CD4-positive, alpha-beta T cell (primary cell): ENCODE measurements at regions not wholly inside any gene's neighbourhood (a gene's known extent, or its start where the extent isn't known, plus 50 kb on each side); places are given as distances from the start of the nearest gene placed in this dataset.

ENCODE experiments used
- ATAC-seq: fragments of 200-7000 bp; cut with Tn5 transposase; one replicate; pipeline ENCODE4 v1.10.0; 2022; ENCODE audit warnings: mild to moderate bottlenecking; ENCODE audit not compliant: poor library complexity
- CTCF ChIA-PET: fragments of 350-600 bp; sonication (Branson Sonifier 250); formaldehyde crosslinking; loops from one replicate; lab custom pipeline; 2021; ENCODE audit warnings: antibody characterized with exemption, inconsistent platforms; lab: Charles Lee
- POLR2A ChIA-PET: fragments of 350-600 bp; sonication (Branson Sonifier 250); formaldehyde crosslinking; loops from one replicate; lab custom pipeline; 2021; ENCODE audit warnings: antibody characterized with exemption, inconsistent platforms; lab: Charles Lee
- DNase-seq, 14 experiments: peaks; one replicate each; pipeline ENCODE4 v3.0.0-alpha.2; 2013 to 2020; ENCODE audit warnings: mixed read lengths in 2 of 14
- H3K27ac ChIP-seq, 2 donors: one replicate each; pipeline versions ENCODE4 v1.5.1 to v1.7.0; 2013; ENCODE audit warnings: low read length in 2 of 2, low read depth in 1 of 2, mild to moderate bottlenecking in 1 of 2
- H3K27me3 ChIP-seq, 2 experiments: 1 replicate in 1 of 2; 2 replicates in 1 of 2; pipeline versions ENCODE4 v1.6.1 to v1.7.0; 2013; ENCODE audit warnings: low read length in 2 of 2, control low read depth in 1 of 2, mild to moderate bottlenecking in 1 of 2, moderate library complexity in 1 of 2; ENCODE audit not compliant: insufficient read depth in 2 of 2, control insufficient read depth in 1 of 2
- H3K36me3 ChIP-seq: one replicate; pipeline ENCODE4 v1.6.1; 2013; ENCODE audit warnings: low read length, control low read depth; ENCODE audit not compliant: insufficient read depth
- H3K4me1 ChIP-seq: one replicate; pipeline ENCODE4 v1.6.1; 2013; ENCODE audit warnings: low read length, control low read depth; ENCODE audit not compliant: insufficient read depth
- H3K4me3 ChIP-seq: one replicate; pipeline ENCODE4 v1.5.1; 2013; ENCODE audit warnings: mild to moderate bottlenecking, low read length, moderate library complexity
- H3K9me3 ChIP-seq, 2 experiments: 1 replicate in 1 of 2; 2 replicates in 1 of 2; pipeline versions ENCODE4 v1.6.1 to v1.7.0; 2013; ENCODE audit warnings: low read length in 2 of 2, mild to moderate bottlenecking in 2 of 2, control low read depth in 1 of 2, moderate library complexity in 1 of 2; ENCODE audit not compliant: control insufficient read depth in 1 of 2, insufficient read depth in 1 of 2
- H3K27ac Mint-ChIP-seq: one replicate; pipeline ENCODE4 v1.8.0; 2020; ENCODE audit warnings: mixed read lengths
- H3K27me3 Mint-ChIP-seq: one replicate; pipeline ENCODE4 v1.8.0; 2021; ENCODE audit warnings: mixed read lengths
- H3K36me3 Mint-ChIP-seq: one replicate; pipeline ENCODE4 v1.8.0; 2021; ENCODE audit warnings: low read depth, mixed read lengths
- H3K4me1 Mint-ChIP-seq: one replicate; pipeline ENCODE4 v1.8.0; 2021; ENCODE audit warnings: low read depth, mixed read lengths
- H3K4me3 Mint-ChIP-seq: one replicate; pipeline ENCODE4 v1.8.0; 2020; ENCODE audit warnings: mild to moderate bottlenecking, mixed read lengths
- H3K9me3 Mint-ChIP-seq: one replicate; pipeline ENCODE4 v1.8.0; 2020; ENCODE audit warnings: mixed read lengths
- CTCF ChIP-seq: fragments of 200-600 bp; IDR thresholded peaks from one replicate; pipeline ENCODE4 v1.8.0; 2022; ENCODE audit warnings: antibody characterized with exemption, mild to moderate bottlenecking
- intact Hi-C, 2 experiments: fragments of 100-400 bp; cut with DNase I in 1 of 2; cut with micrococcal nuclease in 1 of 2; formaldehyde crosslinking; loops; one replicate each; pipeline versions ENCODE4 v1.15.1 to v1.9.0; 2023 to 2025; cut with DNase I, micrococcal nuclease

- H3K27me3 ChIP-seq = no peaks in the 10 kb centered on the region
- no peaks in the 10 kb centered on the region for H3K4me1 Mint-ChIP-seq
- POLR2A ChIA-PET = no interaction called here
- intact Hi-C loops = no loop called here
- no peak overlapping the region for H3K27ac ChIP-seq
- H3K4me3 ChIP-seq = no peak overlapping the region
- H3K9me3 ChIP-seq = peaks cover 0 to 9% of the 10 kb centered on the region in 2 experiments
- DNase-seq (no peak), ATAC-seq (no peak)
- TF ChIP-seq CTCF = no peak
- peaks cover 12% of the 10 kb centered on the region for H3K9me3 Mint-ChIP-seq
- H3K36me3 ChIP-seq = no peaks in the 10 kb centered on the region
- no peak overlapping the region for H3K27ac Mint-ChIP-seq
- H3K27me3 Mint-ChIP-seq = no peaks in the 10 kb centered on the region
- H3K4me1 ChIP-seq = no peaks in the 10 kb centered on the region
- no peaks in the 10 kb centered on the region for H3K36me3 Mint-ChIP-seq
- H3K4me3 Mint-ChIP-seq = no peak overlapping the region
- CTCF ChIA-PET = no interaction called here
Observed at GRCh38 chr5:23627976-23628375, 120.6 kb downstream of the PRDM9 start.

- no peaks in the 10 kb centered on the region for H3K4me1 Mint-ChIP-seq
- H3K4me3 Mint-ChIP-seq = no peak overlapping the region
- DNase-seq (no peak), ATAC-seq (no peak)
- H3K36me3 Mint-ChIP-seq = no peaks in the 10 kb centered on the region
- H3K27me3 Mint-ChIP-seq = no peaks in the 10 kb centered on the region
- H3K4me3 ChIP-seq = no peak overlapping the region
- H3K27ac Mint-ChIP-seq = no peak overlapping the region
- no peaks in the 10 kb centered on the region for H3K36me3 ChIP-seq
- no peaks in the 10 kb centered on the region for H3K27me3 ChIP-seq
- POLR2A ChIA-PET = no interaction called here
- TF ChIP-seq CTCF = no peak
- no peak overlapping the region for H3K27ac ChIP-seq
- CTCF ChIA-PET = no interaction called here
- H3K4me1 ChIP-seq = no peaks in the 10 kb centered on the region
- H3K9me3 ChIP-seq = peaks cover 0 to 9% of the 10 kb centered on the region in 2 experiments
- peaks cover 10% of the 10 kb centered on the region for H3K9me3 Mint-ChIP-seq
- intact Hi-C loops = no loop called here
Observed at GRCh38 chr5:23629396-23629795, 122.0 kb downstream of the PRDM9 start.

GRCh38 chr5:23631302-23632045, 124.1 kb downstream of the PRDM9 start:
- Mint-ChIP-seq H3K4me1 (no peaks in the 10 kb centered on the region), H3K36me3 (no peaks in the 10 kb centered on the region), H3K9me3 (peaks cover 12% of the 10 kb centered on the region), H3K4me3 (no peak overlapping the region), H3K27me3 (no peaks in the 10 kb centered on the region), H3K27ac (no peak overlapping the region)
- ATAC-seq = no peak
- H3K27ac ChIP-seq = no peak overlapping the region
- H3K36me3 ChIP-seq = no peaks in the 10 kb centered on the region
- H3K27me3 ChIP-seq = no peaks in the 10 kb centered on the region
- no peak for DNase-seq
- no peaks in the 10 kb centered on the region for H3K9me3 ChIP-seq
- TF ChIP-seq CTCF = no peak
- H3K4me3 ChIP-seq = no peak overlapping the region
- CTCF ChIA-PET = interaction anchor here (0.6 kb wide), 1 partner anchor 112 kb away, joined by 3 read pairs; no protein-coding TSS in a partner anchor
- intact Hi-C loops = no loop called here
- POLR2A ChIA-PET = no interaction called here
- H3K4me1 ChIP-seq = no peaks in the 10 kb centered on the region
